ENCODE measurements at regions not wholly inside any gene's neighbourhood (a gene's known extent, or its start where the extent isn't known, plus 50 kb on each side); places are given as distances from the start of the nearest gene placed in this dataset.

DNA sequence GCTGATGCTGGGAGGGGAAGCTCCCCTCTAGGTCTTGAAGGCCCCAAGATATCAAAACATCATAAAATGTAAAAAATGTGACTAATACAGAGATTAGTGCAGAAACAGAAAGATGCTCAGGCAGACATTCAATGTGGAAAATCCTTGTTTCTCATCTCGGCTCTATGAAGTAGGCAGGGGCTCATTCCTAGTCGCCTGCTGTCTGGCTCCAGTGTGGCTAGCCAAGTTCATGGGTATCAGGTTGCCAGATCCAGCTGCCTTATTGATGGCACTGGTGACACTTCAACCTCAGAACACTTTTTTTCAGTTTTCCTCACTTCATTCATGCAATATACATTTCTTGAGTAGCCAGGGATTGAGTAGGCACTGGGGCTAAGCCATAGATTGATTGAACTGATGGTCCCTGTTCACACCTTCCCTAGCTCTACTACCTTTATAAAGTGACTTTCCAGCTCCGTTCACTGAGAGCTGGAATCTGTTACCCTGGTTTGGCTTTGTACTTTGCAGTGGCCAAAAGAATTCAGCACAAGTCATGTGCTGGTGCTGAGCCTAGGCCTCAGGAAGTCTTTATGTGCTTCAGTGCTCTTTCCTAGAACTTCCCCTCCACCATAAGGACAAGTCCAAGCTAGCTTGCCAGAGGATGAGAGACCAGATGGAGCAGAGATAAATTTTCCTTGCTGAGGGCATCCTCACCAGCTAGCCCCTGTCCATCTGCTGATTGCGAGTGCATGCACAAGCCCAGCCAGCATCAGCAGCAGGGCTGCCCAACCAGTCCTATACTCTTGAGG, 373.6 kb upstream of the ST6GAL2 start:
- Mint-ChIP-seq H3K27me3 (no peaks in the 10 kb centered on the region), H3K4me3 (no peak overlapping the region), H3K36me3 (no peaks in the 10 kb centered on the region), H3K4me1 (no peaks in the 10 kb centered on the region), H3K27ac (peak overlapping the region in 1 of 6 donors; percentile 16), H3K9me3 (peaks cover 0 to 13% (median 3%) of the 10 kb centered on the region in 7 donors)
- DNase-seq, result no peak
- no peak for ATAC-seq (ENCODE audit: low read depth in 2 of 2)

DNA sequence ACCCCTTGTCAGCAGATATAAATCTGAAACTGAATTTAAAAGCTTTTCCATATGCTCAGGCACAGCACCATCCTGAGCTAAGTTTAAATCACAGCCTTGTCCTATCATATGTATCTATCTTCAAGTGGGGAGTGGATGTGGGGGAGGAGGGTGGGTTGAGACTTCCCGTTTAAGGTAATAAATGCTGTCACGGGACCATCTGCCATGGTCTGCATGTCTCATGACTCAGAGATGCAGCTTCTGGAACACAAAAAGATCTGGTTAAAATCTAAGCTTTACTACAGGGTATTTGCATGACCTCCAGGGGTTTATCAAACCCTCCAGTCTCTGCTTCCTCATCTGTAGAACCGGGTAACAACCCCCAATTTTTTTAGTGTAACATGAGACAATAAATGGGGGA, 377.7 kb upstream of the ST6GAL2 start:
- H3K4me1 Mint-ChIP-seq, result no peaks in the 10 kb centered on the region
- no peaks in the 10 kb centered on the region for H3K27me3 Mint-ChIP-seq
- H3K9me3 Mint-ChIP-seq, result peaks cover 0 to 5% (median 1%) of the 10 kb centered on the region in 7 donors
- DNase-seq, result no peak
- H3K4me3 Mint-ChIP-seq, result no peak overlapping the region
- H3K36me3 Mint-ChIP-seq, result no peaks in the 10 kb centered on the region
- no peak for ATAC-seq (ENCODE audit: low read depth in 2 of 2)
- H3K27ac Mint-ChIP-seq, result no peak overlapping the region

DNA sequence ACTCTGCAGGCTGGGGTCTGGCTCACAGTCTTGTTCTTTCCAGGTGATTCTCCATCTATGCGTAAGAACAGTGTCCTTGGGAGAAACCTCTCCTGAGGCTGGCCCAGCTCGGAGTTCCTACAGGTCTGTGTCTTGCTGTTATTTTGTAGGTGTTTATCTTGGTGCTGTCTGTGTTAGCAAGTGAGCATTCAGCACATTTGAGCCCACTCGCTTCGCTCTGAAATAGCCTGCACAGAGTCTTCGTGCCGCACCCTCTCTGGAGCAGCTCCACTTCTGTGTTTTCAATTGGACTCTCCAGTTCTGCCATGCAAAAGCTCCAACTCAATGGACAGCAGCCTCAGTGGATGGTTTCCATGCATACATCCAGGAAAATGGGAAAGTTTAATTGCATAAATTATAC, 378.2 kb upstream of the ST6GAL2 start:
- peaks cover 0 to 5% (median 1%) of the 10 kb centered on the region in 7 donors for H3K9me3 Mint-ChIP-seq
- H3K4me1 Mint-ChIP-seq, result no peaks in the 10 kb centered on the region
- H3K27me3 Mint-ChIP-seq, result no peaks in the 10 kb centered on the region
- H3K27ac Mint-ChIP-seq, result no peak overlapping the region
- DNase-seq (no peak), ATAC-seq (ENCODE audit: low read depth in 2 of 2) (no peak)
- no peaks in the 10 kb centered on the region for H3K36me3 Mint-ChIP-seq
- no peak overlapping the region for H3K4me3 Mint-ChIP-seq

DNA sequence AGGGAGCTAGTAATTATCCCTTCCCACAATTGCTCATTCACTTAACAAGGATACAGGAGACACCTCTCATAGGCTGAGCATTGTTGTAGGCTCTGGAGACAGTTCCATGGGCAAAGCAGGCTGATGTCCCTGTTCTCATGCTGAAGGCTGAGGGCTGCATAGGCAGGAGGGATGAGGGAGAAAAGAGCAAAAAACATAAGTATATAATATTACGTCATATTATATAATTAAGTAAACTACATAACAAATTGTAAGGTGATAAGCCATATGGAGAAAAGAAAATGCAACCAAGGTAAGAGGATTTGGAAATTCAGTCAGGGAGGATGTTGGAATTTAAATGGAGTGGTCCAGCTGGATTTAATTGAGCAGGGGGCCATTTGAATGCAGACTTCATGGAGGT, 380.6 kb upstream of the ST6GAL2 start:
- no peaks in the 10 kb centered on the region for H3K4me1 Mint-ChIP-seq
- H3K36me3 Mint-ChIP-seq, result no peaks in the 10 kb centered on the region
- H3K9me3 Mint-ChIP-seq, result peaks cover 2 to 8% (median 5%) of the 10 kb centered on the region in 7 donors
- no peak overlapping the region for H3K27ac Mint-ChIP-seq
- H3K27me3 Mint-ChIP-seq, result no peaks in the 10 kb centered on the region
- H3K4me3 Mint-ChIP-seq, result no peak overlapping the region
- DNase-seq (no peak), ATAC-seq (ENCODE audit: low read depth in 2 of 2) (no peak)

DNA sequence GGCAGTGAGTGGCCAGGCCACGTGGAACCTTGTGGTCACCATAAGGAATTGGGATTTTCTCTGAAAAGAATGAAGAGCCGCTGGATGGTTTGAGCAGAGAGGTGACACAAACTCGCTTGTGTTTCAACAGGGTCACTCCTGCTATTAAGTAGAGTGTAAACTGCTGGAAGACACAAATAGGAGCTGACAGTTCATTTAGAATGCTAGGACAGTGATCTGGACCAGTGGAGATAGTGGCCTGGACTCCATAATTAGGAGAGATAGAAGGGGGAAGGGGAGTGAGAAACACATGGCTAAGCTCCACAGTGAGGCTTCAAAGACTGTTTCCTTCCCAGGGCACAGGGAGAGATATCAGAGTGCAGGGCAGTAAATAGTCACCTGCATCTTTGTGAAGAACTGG, 381.1 kb upstream of the ST6GAL2 start:
- ATAC-seq (ENCODE audit: low read depth in 2 of 2) (no peak), DNase-seq (no peak)
- Mint-ChIP-seq H3K4me1 (no peaks in the 10 kb centered on the region), H3K4me3 (no peak overlapping the region), H3K36me3 (no peaks in the 10 kb centered on the region), H3K27me3 (no peaks in the 10 kb centered on the region), H3K9me3 (peaks cover 5 to 10% (median 6%) of the 10 kb centered on the region in 7 donors), H3K27ac (no peak overlapping the region)

DNA sequence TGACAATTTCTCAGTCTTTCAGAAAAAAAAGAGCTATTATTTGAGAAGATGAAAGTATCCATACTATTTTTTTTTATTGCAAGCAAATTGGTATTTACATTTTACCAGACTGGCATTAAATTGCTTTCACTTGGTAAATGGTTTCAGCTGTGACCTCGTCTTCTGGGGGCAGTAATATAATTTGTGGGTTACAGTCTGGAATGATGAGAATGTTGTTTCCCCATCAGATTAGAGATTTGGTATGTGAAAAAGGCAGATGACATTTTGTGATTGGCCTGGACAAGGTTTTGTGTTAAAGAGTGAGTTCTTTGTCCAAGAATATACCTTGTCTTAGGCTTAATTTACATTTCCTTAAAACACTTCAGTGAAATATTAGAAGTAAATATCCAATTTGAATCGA, 390.1 kb upstream of the ST6GAL2 start:
- Mint-ChIP-seq H3K4me3 (no peak overlapping the region), H3K36me3 (no peaks in the 10 kb centered on the region), H3K4me1 (no peaks in the 10 kb centered on the region), H3K27ac (no peak overlapping the region), H3K27me3 (no peaks in the 10 kb centered on the region), H3K9me3 (peaks cover 1 to 6% (median 4%) of the 10 kb centered on the region in 7 donors)
- DNase-seq (no peak), ATAC-seq (ENCODE audit: low read depth in 2 of 2) (no peak)

DNA sequence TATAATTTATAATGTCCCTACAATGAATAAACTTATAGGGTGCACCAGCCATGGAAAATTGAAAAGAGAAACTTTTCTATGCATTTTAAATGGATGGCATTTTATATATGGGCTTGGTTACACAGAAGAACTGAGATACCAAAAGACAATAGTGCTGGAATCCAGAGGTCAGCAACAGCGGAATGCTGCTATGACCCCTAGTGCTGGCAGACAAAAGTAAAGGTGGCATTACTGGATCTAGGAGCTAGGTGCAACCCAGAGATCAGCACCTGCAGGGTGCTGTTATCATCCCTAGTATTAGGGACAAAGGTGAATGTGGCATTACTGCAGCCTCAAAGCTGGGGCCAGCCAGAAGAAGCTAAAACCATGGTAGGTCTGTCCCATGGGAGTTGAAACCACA, 392.7 kb upstream of the ST6GAL2 start:
- H3K9me3 Mint-ChIP-seq, result peaks cover 0 to 3% (median 0%) of the 10 kb centered on the region in 7 donors
- no peak for DNase-seq
- no peak for ATAC-seq (ENCODE audit: low read depth in 2 of 2)
- H3K4me3 Mint-ChIP-seq, result no peak overlapping the region
- no peak overlapping the region for H3K27ac Mint-ChIP-seq
- no peaks in the 10 kb centered on the region for H3K27me3 Mint-ChIP-seq
- no peaks in the 10 kb centered on the region for H3K4me1 Mint-ChIP-seq
- no peaks in the 10 kb centered on the region for H3K36me3 Mint-ChIP-seq

DNA sequence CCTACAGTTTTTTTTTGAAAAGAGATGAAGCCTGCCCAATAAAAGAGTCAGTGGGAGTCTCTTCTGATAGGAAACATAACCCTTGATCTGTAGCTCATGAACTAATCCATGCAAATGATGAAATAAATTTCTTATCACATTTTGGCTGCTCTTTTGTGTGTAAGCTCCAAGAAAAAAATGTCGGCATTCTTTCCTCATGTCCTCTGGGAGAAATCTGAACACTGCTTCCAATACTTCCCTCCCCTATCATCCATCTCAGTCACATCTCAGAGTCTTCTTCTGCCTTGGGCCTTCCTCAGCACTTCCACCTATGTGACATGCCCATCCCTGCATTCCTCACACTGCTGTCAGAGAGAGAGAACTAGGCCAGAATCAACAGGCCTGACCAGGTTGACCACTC, 395.7 kb upstream of the ST6GAL2 start:
- ATAC-seq (ENCODE audit: low read depth in 2 of 2) (no peak), DNase-seq (no peak)
- Mint-ChIP-seq H3K36me3 (no peaks in the 10 kb centered on the region), H3K9me3 (peaks cover 0 to 5% (median 3%) of the 10 kb centered on the region in 7 donors), H3K4me3 (no peak overlapping the region), H3K27ac (no peak overlapping the region), H3K4me1 (no peaks in the 10 kb centered on the region), H3K27me3 (no peaks in the 10 kb centered on the region)

DNA sequence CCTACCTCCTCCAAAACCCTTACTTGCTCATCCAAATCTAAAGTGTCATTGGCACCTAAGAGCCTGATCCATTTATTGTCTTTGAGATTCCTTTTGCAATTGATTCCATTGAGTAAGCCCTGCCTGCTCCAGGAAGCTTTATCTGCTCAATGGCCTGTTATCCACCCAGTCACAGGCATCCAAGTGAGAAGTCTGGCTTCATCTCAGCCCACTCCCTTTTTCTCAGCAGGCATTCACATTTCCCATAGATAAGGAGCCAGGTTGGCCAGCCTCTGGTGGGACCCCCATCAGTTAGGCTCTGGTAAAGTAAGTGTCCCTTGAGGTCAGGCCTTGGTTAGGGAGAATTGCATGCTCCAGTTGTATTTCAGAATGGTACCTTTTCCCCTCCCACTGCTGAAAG, 396.2 kb upstream of the ST6GAL2 start:
- no peaks in the 10 kb centered on the region for H3K4me1 Mint-ChIP-seq
- H3K27ac Mint-ChIP-seq, result no peak overlapping the region
- H3K4me3 Mint-ChIP-seq, result no peak overlapping the region
- H3K9me3 Mint-ChIP-seq, result peaks cover 0 to 4% (median 3%) of the 10 kb centered on the region in 7 donors
- no peak for ATAC-seq (ENCODE audit: low read depth in 2 of 2)
- H3K27me3 Mint-ChIP-seq, result no peaks in the 10 kb centered on the region
- no peaks in the 10 kb centered on the region for H3K36me3 Mint-ChIP-seq
- no peak for DNase-seq

DNA sequence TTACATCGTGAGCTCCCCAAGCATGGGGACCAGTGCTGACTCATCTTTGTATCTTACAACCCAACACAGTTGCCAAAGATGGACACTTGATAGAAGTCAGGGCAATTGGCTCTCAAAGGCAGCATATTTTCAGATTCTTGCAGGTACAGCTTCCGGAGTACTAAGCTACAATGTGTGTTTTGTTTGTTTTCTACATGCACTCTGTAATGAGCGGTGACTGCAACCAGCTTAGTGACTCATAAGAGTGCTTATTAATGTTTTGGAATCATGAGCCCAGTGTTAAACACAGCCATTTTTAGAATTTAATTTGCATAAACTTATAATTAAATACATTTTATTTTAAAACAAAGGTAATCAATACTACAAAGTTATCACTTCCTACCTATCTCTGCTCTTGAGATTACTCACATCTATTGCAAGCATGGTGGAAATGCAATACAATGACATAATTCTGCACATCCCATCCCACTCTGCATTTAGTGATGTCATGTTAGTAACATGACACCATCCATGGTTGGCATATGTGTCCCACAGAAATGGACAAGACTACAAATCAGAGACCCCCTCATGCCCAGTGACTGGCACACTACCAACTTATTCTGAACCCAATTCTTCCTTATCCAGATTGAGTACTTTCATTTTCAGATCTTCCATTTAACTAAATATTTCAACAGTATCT, 399.8 kb upstream of the ST6GAL2 start:
- H3K36me3 Mint-ChIP-seq, result no peaks in the 10 kb centered on the region
- peaks cover 0 to 18% (median 3%) of the 10 kb centered on the region in 7 donors for H3K9me3 Mint-ChIP-seq
- H3K4me1 Mint-ChIP-seq, result no peaks in the 10 kb centered on the region
- no peak overlapping the region for H3K4me3 Mint-ChIP-seq
- no peaks in the 10 kb centered on the region for H3K27me3 Mint-ChIP-seq
- DNase-seq (no peak), ATAC-seq (ENCODE audit: low read depth in 2 of 2) (no peak)
- H3K27ac Mint-ChIP-seq, result no peak overlapping the region

DNA sequence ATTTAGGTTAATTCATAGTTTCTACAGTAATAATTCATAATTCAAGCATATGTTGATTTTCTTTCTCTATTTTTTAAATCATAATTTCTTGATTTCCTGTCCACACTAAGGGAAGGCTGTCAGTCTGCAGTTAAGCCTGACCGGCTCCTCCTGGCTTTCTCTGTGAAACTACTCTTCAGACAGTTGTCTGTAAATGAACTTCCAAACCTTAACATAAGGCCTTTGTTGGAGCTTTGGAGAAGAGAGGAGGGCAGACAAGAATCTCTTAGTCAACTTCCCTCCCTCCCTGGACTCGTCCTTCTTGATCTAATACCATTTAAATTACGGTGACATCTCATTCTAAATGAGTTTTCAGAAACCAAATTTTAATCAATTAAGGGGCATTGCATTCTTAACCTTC, 404.1 kb upstream of the ST6GAL2 start:
- ATAC-seq (ENCODE audit: low read depth in 2 of 2), result no peak
- DNase-seq, result no peak
- Mint-ChIP-seq H3K27me3 (no peaks in the 10 kb centered on the region), H3K9me3 (peaks cover 0 to 18% (median 3%) of the 10 kb centered on the region in 7 donors), H3K4me1 (no peaks in the 10 kb centered on the region), H3K36me3 (no peaks in the 10 kb centered on the region), H3K27ac (no peak overlapping the region), H3K4me3 (no peak overlapping the region)

DNA sequence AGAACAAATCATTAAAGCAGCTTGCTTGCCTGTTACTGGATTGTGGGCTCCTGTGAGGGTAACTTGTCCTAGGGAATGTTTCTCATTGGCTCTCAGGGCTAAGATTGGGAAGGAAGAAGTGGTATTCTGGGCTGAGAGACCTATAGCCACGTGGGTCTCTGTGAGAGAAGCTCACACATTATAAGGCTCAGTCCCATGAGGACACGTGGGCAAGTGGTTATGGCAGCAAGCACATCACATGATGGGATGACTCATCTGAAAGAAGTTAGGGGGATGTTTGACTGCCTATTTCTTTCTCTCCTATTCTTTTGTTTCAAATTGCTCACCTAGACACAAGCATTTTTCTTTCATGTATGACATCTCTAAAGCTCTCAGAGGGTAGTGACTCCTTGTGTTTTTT, 418.0 kb upstream of the ST6GAL2 start:
- Mint-ChIP-seq H3K9me3 (peaks cover 0 to 5% (median 0%) of the 10 kb centered on the region in 7 donors), H3K4me1 (no peaks in the 10 kb centered on the region), H3K4me3 (no peak overlapping the region), H3K36me3 (no peaks in the 10 kb centered on the region), H3K27me3 (no peaks in the 10 kb centered on the region), H3K27ac (no peak overlapping the region)
- no peak for DNase-seq
- ATAC-seq (ENCODE audit: low read depth in 2 of 2), result no peak

DNA sequence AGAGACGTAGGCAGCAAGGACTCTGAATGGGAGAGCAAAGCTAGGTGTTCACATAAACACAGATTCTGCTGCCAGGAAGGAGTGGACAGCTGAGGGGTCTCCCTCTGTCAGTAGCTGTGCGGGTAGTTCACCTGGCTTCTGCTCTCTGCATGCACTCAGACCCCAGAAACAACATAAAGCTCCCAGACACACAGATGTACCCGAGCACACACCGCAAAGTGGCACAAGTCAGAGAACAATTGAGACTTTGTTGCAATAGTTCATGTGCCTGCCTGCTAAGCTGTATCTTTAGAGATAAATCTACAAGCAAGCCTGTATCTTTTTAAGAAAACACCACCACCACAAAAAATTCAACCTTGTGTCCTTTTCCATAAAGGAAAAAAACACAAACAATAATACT, 420.0 kb upstream of the ST6GAL2 start:
- no peaks in the 10 kb centered on the region for H3K4me1 Mint-ChIP-seq
- H3K27me3 Mint-ChIP-seq, result no peaks in the 10 kb centered on the region
- no peak overlapping the region for H3K27ac Mint-ChIP-seq
- ATAC-seq (ENCODE audit: low read depth in 2 of 2) (no peak), DNase-seq (no peak)
- no peak overlapping the region for H3K4me3 Mint-ChIP-seq
- peaks cover 0 to 5% (median 3%) of the 10 kb centered on the region in 7 donors for H3K9me3 Mint-ChIP-seq
- no peaks in the 10 kb centered on the region for H3K36me3 Mint-ChIP-seq

DNA sequence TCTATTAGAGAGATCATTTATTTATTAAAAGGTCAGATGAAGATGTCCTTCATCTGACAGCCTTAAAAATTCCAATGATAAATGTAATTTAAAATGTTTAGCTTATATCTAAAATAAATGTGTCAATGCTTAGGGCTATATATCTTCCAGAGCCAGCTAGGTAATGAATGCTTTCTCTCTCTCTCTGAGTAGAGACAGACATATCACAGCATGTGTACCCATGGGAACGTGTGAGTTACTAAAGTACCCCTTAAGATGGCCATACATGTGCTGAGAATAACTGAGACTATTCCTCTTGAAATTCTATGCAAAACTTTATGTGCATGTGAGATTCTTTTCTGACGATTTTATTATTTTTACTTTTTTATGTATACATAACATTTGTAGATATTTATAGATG, 420.9 kb upstream of the ST6GAL2 start:
- H3K27me3 Mint-ChIP-seq, result no peaks in the 10 kb centered on the region
- no peak for ATAC-seq (ENCODE audit: low read depth in 2 of 2)
- no peaks in the 10 kb centered on the region for H3K36me3 Mint-ChIP-seq
- no peaks in the 10 kb centered on the region for H3K4me1 Mint-ChIP-seq
- H3K9me3 Mint-ChIP-seq, result peaks cover 0 to 5% (median 3%) of the 10 kb centered on the region in 7 donors
- H3K4me3 Mint-ChIP-seq, result no peak overlapping the region
- H3K27ac Mint-ChIP-seq, result no peak overlapping the region
- no peak for DNase-seq
